IMR-90 (cell line): ENCODE measurements at regions not wholly inside any gene's neighbourhood (a gene's known extent, or its start where the extent isn't known, plus 50 kb on each side); places are given as distances from the start of the nearest gene placed in this dataset.

Experiments
- ATAC-seq: fragments of 200-7000 bp; cut with Tn5 transposase; 2 replicates; pipeline ENCODE4 v1.9.1; 2020; ENCODE audit warnings: low read depth, mild to moderate bottlenecking, moderate library complexity
- BruUV-seq: library from RNA; stranded (reverse); fragments of 400-500 nt; replicated peaks from 2 replicates; lab custom pipeline; 2021; lab: Mats Ljungman, UMichigan
- CTCF ChIA-PET: fragments of 300-600 bp; formaldehyde crosslinking; extraction: SDS; loops from one replicate; lab custom pipeline; 2021; ENCODE audit warnings: antibody characterized with exemption; lab: Yijun Ruan, JAX
- POLR2A ChIA-PET: fragments of 300-600 bp; sonication (Branson Sonifier 250); formaldehyde crosslinking; loops from one replicate; lab custom pipeline; 2022; ENCODE audit warnings: antibody characterized with exemption; ENCODE audit not compliant: unreplicated experiment; lab: Charles Lee
- DNase-seq: peaks from one replicate; pipeline ENCODE4 v3.0.0; 2013
- H2AFZ ChIP-seq: replicated peaks from 2 replicates; pipeline ENCODE3; 2013; ENCODE audit warnings: low read length, mild to moderate bottlenecking; ENCODE audit not compliant: poor library complexity
- H2AK5ac ChIP-seq: 2 replicates; pipeline ENCODE4 v1.6.1; 2013; ENCODE audit warnings: low read depth, low read length, inconsistent platforms
- H2AK9ac ChIP-seq: replicated peaks from 2 replicates; pipeline ENCODE3; 2013; ENCODE audit warnings: mild to moderate bottlenecking, low read depth, low read length, moderate library complexity; ENCODE audit not compliant: poor library complexity
- H2BK120ac ChIP-seq: 2 replicates; pipeline ENCODE4 v1.6.1; 2013; ENCODE audit warnings: low read depth, low read length, inconsistent platforms
- H2BK15ac ChIP-seq: 3 replicates; pipeline ENCODE4 v1.6.1; 2013; ENCODE audit warnings: low read depth, low read length, inconsistent platforms
- H2BK20ac ChIP-seq: 2 replicates; pipeline ENCODE4 v1.6.1; 2013; ENCODE audit warnings: low read depth, mild to moderate bottlenecking, inconsistent platforms, low read length, moderate library complexity
- H2BK5ac ChIP-seq: 2 replicates; pipeline ENCODE4 v1.6.1; 2013; ENCODE audit warnings: mild to moderate bottlenecking, low read depth, low read length, inconsistent platforms; ENCODE audit not compliant: poor library complexity, severe bottlenecking
- H3K14ac ChIP-seq: replicated peaks from 2 replicates; pipeline ENCODE4 v1.6.1; 2013; ENCODE audit warnings: low read depth, low read length, inconsistent platforms
- H3K18ac ChIP-seq: 2 replicates; pipeline ENCODE4 v1.6.1; 2013; ENCODE audit warnings: low read depth, low read length, control low read depth
- H3K23ac ChIP-seq: 2 replicates; pipeline ENCODE4 v1.6.1; 2013; ENCODE audit warnings: low read depth, low read length, inconsistent platforms
- H3K27ac ChIP-seq: 2 replicates; pipeline ENCODE4 v1.5.1; 2013; ENCODE audit warnings: mild to moderate bottlenecking, control low read depth, low read length; ENCODE audit not compliant: insufficient read depth
- H3K27me3 ChIP-seq: 2 replicates; pipeline ENCODE4 v1.6.1; 2013; ENCODE audit warnings: low read length; ENCODE audit not compliant: control insufficient read depth, insufficient read depth
- H3K36me3 ChIP-seq: 2 replicates; pipeline ENCODE4 v1.6.1; 2013; ENCODE audit warnings: low read length, mixed read lengths; ENCODE audit not compliant: control insufficient read depth, insufficient read depth
- H3K4ac ChIP-seq: 2 replicates; pipeline ENCODE4 v1.6.1; 2013; ENCODE audit warnings: low read depth, low read length, inconsistent platforms
- H3K4me1 ChIP-seq: 2 replicates; pipeline ENCODE4 v1.6.1; 2013; ENCODE audit warnings: low read length, mixed read lengths; ENCODE audit not compliant: control insufficient read depth, insufficient read depth
- H3K4me2 ChIP-seq: 2 replicates; pipeline ENCODE4 v1.6.1; 2013; ENCODE audit warnings: low read depth, mild to moderate bottlenecking, control low read depth, low read length, moderate library complexity
- H3K4me3 ChIP-seq: 2 replicates; pipeline ENCODE4 v1.5.1; 2013; ENCODE audit warnings: low read depth, mild to moderate bottlenecking, control low read depth, low read length, moderate library complexity; ENCODE audit not compliant: insufficient read depth
- H3K56ac ChIP-seq: 2 replicates; pipeline ENCODE4 v1.6.1; 2013; ENCODE audit warnings: low read length, inconsistent platforms; ENCODE audit not compliant: insufficient read depth; ENCODE audit errors: extremely low read depth
- H3K79me1 ChIP-seq, 2 experiments: 2 replicates each; pipeline ENCODE4 v1.6.1; 2013; ENCODE audit warnings: low read length in 2 of 2, inconsistent platforms in 1 of 2, low read depth in 1 of 2
- H3K9ac ChIP-seq: 2 replicates; pipeline ENCODE4 v1.6.1; 2013; ENCODE audit warnings: low read depth, low read length, control low read depth
- H3K9me1 ChIP-seq: 2 replicates; pipeline ENCODE4 v1.6.1; 2013; ENCODE audit warnings: low read length, inconsistent platforms; ENCODE audit not compliant: insufficient read depth
- H3K9me3 ChIP-seq: 2 replicates; pipeline ENCODE4 v1.6.1; 2013; ENCODE audit warnings: low read length; ENCODE audit not compliant: control insufficient read depth, insufficient read depth
- H4K20me1 ChIP-seq: 2 replicates; pipeline ENCODE4 v1.6.1; 2013; ENCODE audit warnings: low read length, inconsistent platforms; ENCODE audit not compliant: insufficient read depth
- H4K5ac ChIP-seq: 2 replicates; pipeline ENCODE4 v1.6.1; 2013; ENCODE audit warnings: mild to moderate bottlenecking, low read depth, low read length, control low read depth
- H4K8ac ChIP-seq, 2 experiments: 2 replicates each; pipeline ENCODE4 v1.6.1; 2013; ENCODE audit warnings: low read depth in 2 of 2, low read length in 2 of 2, control low read depth in 1 of 2, inconsistent platforms in 1 of 2
- H4K91ac ChIP-seq: 2 replicates; pipeline ENCODE4 v1.6.1; 2013; ENCODE audit warnings: low read depth, low read length, inconsistent platforms; ENCODE audit not compliant: insufficient read depth
- BHLHE40 ChIP-seq: fragments of 150-350 bp; IDR thresholded peaks from 2 replicates; pipeline ENCODE4 v1.6.1; 2016; ENCODE audit warnings: mild to moderate bottlenecking, low read depth, low read length
- CTCF ChIP-seq: conservative IDR thresholded peaks from 2 replicates; pipeline ENCODE4 v1.5.1; 2012; ENCODE audit warnings: mild to moderate bottlenecking, low read depth, low read length, improper control_type of control experiment
- ELK1 ChIP-seq: fragments of 150-350 bp; IDR thresholded peaks from 2 replicates; pipeline ENCODE4 v1.6.1; 2016; ENCODE audit warnings: low read depth, mild to moderate bottlenecking, low read length, moderate library complexity, borderline replicate concordance
- MAZ ChIP-seq: IDR thresholded peaks from 2 replicates; pipeline ENCODE4 v1.6.1; 2012; ENCODE audit warnings: low read depth, mild to moderate bottlenecking, low read length, improper control_type of control experiment, moderate library complexity, borderline replicate concordance
- RAD21 ChIP-seq: IDR thresholded peaks from 2 replicates; pipeline ENCODE4 v1.6.1; 2012; ENCODE audit warnings: low read length, improper control_type of control experiment
- RFX5 ChIP-seq: IDR thresholded peaks from 2 replicates; pipeline ENCODE4 v1.8.0; 2012; ENCODE audit warnings: low read depth, mild to moderate bottlenecking, low read length, moderate library complexity
- SMC3 ChIP-seq: fragments of 150-350 bp; IDR thresholded peaks from 2 replicates; pipeline ENCODE4 v1.6.1; 2016; ENCODE audit warnings: low read depth, mild to moderate bottlenecking, antibody characterized with exemption, low read length, moderate library complexity
- USF2 ChIP-seq: fragments of 150-350 bp; IDR thresholded peaks from 2 replicates; pipeline ENCODE4 v1.6.1; 2017; ENCODE audit warnings: mild to moderate bottlenecking, antibody characterized with exemption, low read length, low read depth
- WGBS, 2 experiments: methylation state at CpG; one replicate each; pipeline versions ENCODE4 v1.1.5 to v1.1.7; 2013; ENCODE audit warnings: missing lambda C conversion rate in 2 of 2; ENCODE audit not compliant: insufficient read length in 1 of 2; ENCODE audit errors: extremely low coverage in 2 of 2; 5-methylcytosine and 5-hydroxymethylcytosine counted together
- dilution Hi-C: fragments of 300-500 bp; cut with HindIII; formaldehyde crosslinking; loops from one replicate; pipeline ENCODE4 v1.14.3; 2018; ENCODE audit warnings: low sequenced_read_pairs; ENCODE audit not compliant: unreplicated experiment
- in situ Hi-C: fragments of 300-500 bp; cut with MboI; formaldehyde crosslinking; loops from 3 replicates; pipeline ENCODE4 v1.14.3; 2019; ENCODE audit warnings: low sequenced_read_pairs, inconsistent platforms, mixed read lengths
- intact Hi-C: fragments of 100-400 bp; cut with micrococcal nuclease; formaldehyde crosslinking; loops from 2 replicates; pipeline ENCODE4 v1.10.0; 2022

- Histone ChIP-seq H2BK20ac (no peak overlapping the region), H2BK5ac (no peak overlapping the region), H2AK5ac (no peak overlapping the region), H4K91ac (no peak overlapping the region), H3K18ac (no peak overlapping the region), H3K9ac (no peak overlapping the region), H2AFZ (no peak overlapping the region), H3K4me2 (no peak overlapping the region), H4K20me1 (no peaks in the 10 kb centered on the region), H3K14ac (no peak overlapping the region), H3K56ac (no peak overlapping the region), H2BK15ac (no peak overlapping the region), H3K27ac (no peak overlapping the region), H3K23ac (no peak overlapping the region), H3K9me1 (peaks cover 4% of the 10 kb centered on the region; the same call in 1 of the 2 replicates), H2AK9ac (no peak overlapping the region), H3K79me1 (no peaks in the 10 kb centered on the region), H3K27me3 (peaks cover 16% of the 10 kb centered on the region), H3K4me3 (no peak overlapping the region), H4K5ac (no peak overlapping the region), H3K4ac (no peak overlapping the region), H3K36me3 (no peaks in the 10 kb centered on the region), H2BK120ac (no peak overlapping the region), H3K9me3 (no peaks in the 10 kb centered on the region), H4K8ac (no peak overlapping the region), H3K4me1 (peaks cover 5% of the 10 kb centered on the region)
- CTCF ChIA-PET: no interaction called here
- dilution Hi-C loops (no loop called here), intact Hi-C loops (no loop called here), in situ Hi-C loops (no loop called here)
- DNase-seq (no peak), ATAC-seq (no peak)
- no CpG with 5 or more reads among the region's 10 CpGs for WGBS, 2 experiments
- BruUV-seq: no TSS peak
- POLR2A ChIA-PET: no interaction called here
- TF ChIP-seq RFX5 (no peak), ELK1 (no peak), MAZ (no peak), CTCF (no peak), USF2 (no peak), BHLHE40 (no peak), RAD21 (no peak), SMC3 (no peak)
Measured at GRCh38 chr12:113764661-113765060, 201.5 kb downstream of the RBM19 start.
